ENCODE measurements at regions not wholly inside any gene's neighbourhood (a gene's known extent, or its start where the extent isn't known, plus 50 kb on each side); places are given as distances from the start of the nearest gene placed in this dataset.

- TF ChIP-seq EZH2 (IDR thresholded peaks at IDR 0.05; ENCODE audit: insufficient read depth, poor library complexity, severe bottlenecking) (no peak), EZH2phosphoT487 (IDR thresholded peaks at IDR 0.05; ENCODE audit: insufficient read depth, low read depth) (no peak)
Measured at GRCh38 chr13:30032263-30032662, 181.8 kb upstream of the UBL3 start.
